HEK293 (cell line): ENCODE measurements at regions not wholly inside any gene's neighbourhood (a gene's known extent, or its start where the extent isn't known, plus 50 kb on each side); places are given as distances from the start of the nearest gene placed in this dataset.

ENCODE experiments used
- ZNF501 ChIP-seq: fragments of 450-650 bp; formaldehyde crosslinking; IDR thresholded peaks from 2 replicates; pipeline ENCODE4 v1.5.1; 2016; ENCODE audit warnings: missing biosample characterization, missing genetic modification characterization
- TF ChIP-seq, protein P1 (sequence below): fragments of 450-650 bp; formaldehyde crosslinking; IDR thresholded peaks from 2 replicates; pipeline ENCODE4 v1.5.1; 2016; ENCODE audit warnings: missing biosample characterization, missing genetic modification characterization

DNA sequence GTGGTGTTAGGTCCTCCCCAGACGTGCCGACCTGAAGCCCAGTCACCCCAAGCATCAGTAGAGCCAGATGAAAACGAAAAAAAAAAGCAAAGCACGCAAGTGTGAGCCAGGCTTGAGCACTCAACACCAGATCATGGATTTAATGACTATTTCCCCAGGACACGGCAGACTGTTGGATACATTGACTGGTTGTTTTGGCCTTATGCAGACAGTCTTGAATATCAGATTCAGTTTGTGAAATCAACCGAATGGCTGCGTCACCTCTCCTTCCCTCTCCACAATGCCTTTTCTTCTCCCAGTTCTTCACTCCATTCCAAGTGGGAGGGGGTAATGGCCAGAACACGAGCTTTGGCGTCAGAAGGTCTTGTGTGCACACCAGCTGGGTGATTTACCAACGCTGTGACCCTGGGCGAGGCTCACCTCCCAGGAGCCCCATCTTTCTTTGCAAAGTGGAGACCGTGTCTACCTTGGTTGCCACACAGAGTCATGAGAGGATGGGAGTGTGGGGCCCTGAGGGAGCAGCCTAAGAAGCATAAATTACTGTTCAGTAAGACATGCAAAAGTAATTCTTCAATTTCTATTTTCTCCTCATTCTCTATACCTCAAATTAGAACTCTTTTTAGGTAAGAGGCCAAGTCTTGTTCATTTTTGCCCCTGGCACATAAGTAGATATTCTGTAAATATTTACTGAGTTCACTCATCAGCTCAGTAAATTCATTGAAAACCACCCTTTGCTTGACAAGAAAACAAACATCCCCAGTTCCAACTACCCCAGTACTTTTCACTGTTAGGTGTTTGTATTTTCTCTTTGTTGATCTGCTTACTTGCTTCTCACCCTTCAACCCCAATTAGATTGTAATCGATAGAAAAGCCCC lies 181.1 kb upstream of the COPS8 start:
- TF ChIP-seq, protein P1, sequence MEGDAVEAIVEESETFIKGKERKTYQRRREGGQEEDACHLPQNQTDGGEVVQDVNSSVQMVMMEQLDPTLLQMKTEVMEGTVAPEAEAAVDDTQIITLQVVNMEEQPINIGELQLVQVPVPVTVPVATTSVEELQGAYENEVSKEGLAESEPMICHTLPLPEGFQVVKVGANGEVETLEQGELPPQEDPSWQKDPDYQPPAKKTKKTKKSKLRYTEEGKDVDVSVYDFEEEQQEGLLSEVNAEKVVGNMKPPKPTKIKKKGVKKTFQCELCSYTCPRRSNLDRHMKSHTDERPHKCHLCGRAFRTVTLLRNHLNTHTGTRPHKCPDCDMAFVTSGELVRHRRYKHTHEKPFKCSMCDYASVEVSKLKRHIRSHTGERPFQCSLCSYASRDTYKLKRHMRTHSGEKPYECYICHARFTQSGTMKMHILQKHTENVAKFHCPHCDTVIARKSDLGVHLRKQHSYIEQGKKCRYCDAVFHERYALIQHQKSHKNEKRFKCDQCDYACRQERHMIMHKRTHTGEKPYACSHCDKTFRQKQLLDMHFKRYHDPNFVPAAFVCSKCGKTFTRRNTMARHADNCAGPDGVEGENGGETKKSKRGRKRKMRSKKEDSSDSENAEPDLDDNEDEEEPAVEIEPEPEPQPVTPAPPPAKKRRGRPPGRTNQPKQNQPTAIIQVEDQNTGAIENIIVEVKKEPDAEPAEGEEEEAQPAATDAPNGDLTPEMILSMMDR (tag by site-specific recombination) = no peak
- no peak for TF ChIP-seq ZNF501 (tag by site-specific recombination)
